SK-N-SH (cell line): ENCODE measurements at regions not wholly inside any gene's neighbourhood (a gene's known extent, or its start where the extent isn't known, plus 50 kb on each side); places are given as distances from the start of the nearest gene placed in this dataset.

ENCODE experiments used
- CTCF ChIA-PET: fragments of 300-600, 350-600 bp; formaldehyde crosslinking; extraction: SDS; loops from one replicate; lab custom pipeline; 2021; lab: Yijun Ruan, JAX
- POLR2A ChIA-PET: fragments of 350-600 bp; sonication (Branson Sonifier 250); formaldehyde crosslinking; extraction: SDS; loops from one replicate; lab custom pipeline; 2020; ENCODE audit warnings: antibody characterized with exemption, inconsistent platforms; lab: Yijun Ruan, JAX
- DNase-seq: peaks from one replicate; pipeline ENCODE4 v3.0.0; 2012
- H2AFZ ChIP-seq: fragments of 200-600 bp; sonication (generic); 2 replicates; pipeline ENCODE4 v1.8.1; 2016; ENCODE audit warnings: antibody characterized with exemption, mild to moderate bottlenecking, low read depth
- H3F3A ChIP-seq: fragments of 200-600 bp; sonication (generic); replicated peaks from 2 replicates; pipeline ENCODE3; 2016; ENCODE audit warnings: antibody characterized with exemption, mild to moderate bottlenecking; ENCODE audit not compliant: insufficient read depth
- H3K27ac ChIP-seq, 2 experiments: fragments of 200-500 bp in 1 of 2; fragments of 200-600 bp in 1 of 2; sonication (Bioruptor generic) in 1 of 2; sonication (generic), shearing (Covaris generic) in 1 of 2; 2 replicates each; pipeline versions ENCODE4 v1.5.1 to v1.6.1; 2014 to 2016; ENCODE audit warnings: low read depth in 2 of 2, inconsistent platforms in 1 of 2, low read length in 1 of 2, mild to moderate bottlenecking in 1 of 2, mixed read lengths in 1 of 2
- H3K27me3 ChIP-seq: fragments of 200-600 bp; sonication (generic), shearing (Covaris generic); 2 replicates; pipeline ENCODE4 v1.6.1; 2016; ENCODE audit warnings: mixed run types; ENCODE audit not compliant: insufficient read depth
- H3K36me3 ChIP-seq, 2 experiments: fragments of 200-500 bp in 1 of 2; fragments of 200-600 bp in 1 of 2; sonication (Bioruptor generic) in 1 of 2; sonication (generic) in 1 of 2; replicated peaks in 1 of 2; 2 replicates each; pipeline versions ENCODE3 to v1.5.1; 2014 to 2016; ENCODE audit warnings: low read length in 1 of 2, mild to moderate bottlenecking in 1 of 2; ENCODE audit not compliant: insufficient read depth in 2 of 2, control insufficient read depth in 1 of 2
- H3K4me1 ChIP-seq, 2 experiments: fragments of 200-500 bp in 1 of 2; fragments of 200-600 bp in 1 of 2; sonication (Bioruptor generic) in 1 of 2; sonication (generic), shearing (Covaris generic) in 1 of 2; 2 replicates each; pipeline versions ENCODE4 v1.5.1 to v1.6.1; 2014 to 2016; ENCODE audit warnings: low read depth in 1 of 2, low read length in 1 of 2, mixed run types in 1 of 2; ENCODE audit not compliant: insufficient read depth in 2 of 2, control insufficient read depth in 1 of 2
- H3K4me2 ChIP-seq: fragments of 200-600 bp; sonication (generic), shearing (Covaris generic); 2 replicates; pipeline ENCODE4 v1.6.1; 2017; ENCODE audit warnings: mixed run types
- H3K4me3 ChIP-seq, 2 experiments: fragments of 200-500 bp in 1 of 2; fragments of 200-600 bp in 1 of 2; sonication (Bioruptor generic) in 1 of 2; sonication (generic), shearing (Covaris generic) in 1 of 2; 2 replicates each; pipeline versions ENCODE4 v1.5.1 to v1.8.1; 2014 to 2016; ENCODE audit warnings: low read depth in 2 of 2, inconsistent platforms in 1 of 2, low read length in 1 of 2, mild to moderate bottlenecking in 1 of 2, mixed read lengths in 1 of 2, moderate library complexity in 1 of 2
- H3K79me2 ChIP-seq: fragments of 200-600 bp; sonication (generic); 2 replicates; pipeline ENCODE4 v1.8.1; 2017; ENCODE audit warnings: mild to moderate bottlenecking; ENCODE audit not compliant: insufficient read depth
- H3K9ac ChIP-seq: fragments of 200-600 bp; sonication (generic); 2 replicates; pipeline ENCODE4 v1.6.1; 2017; ENCODE audit warnings: mixed run types
- H3K9me2 ChIP-seq: fragments of 200-600 bp; sonication (generic); 2 replicates; pipeline ENCODE4 v1.6.1; 2017; ENCODE audit warnings: mixed run types
- H3K9me3 ChIP-seq: fragments of 200-600 bp; sonication (generic); 2 replicates; pipeline ENCODE4 v1.6.1; 2017; ENCODE audit warnings: mixed run types, mild to moderate bottlenecking, moderate library complexity
- H4K20me1 ChIP-seq: fragments of 200-600 bp; sonication (generic); 2 replicates; pipeline ENCODE4 v1.6.1; 2017; ENCODE audit warnings: mild to moderate bottlenecking, mixed run types; ENCODE audit not compliant: insufficient read depth
- CHD2 ChIP-seq: fragments of 150-350 bp; IDR thresholded peaks from 2 replicates; pipeline ENCODE4 v1.6.1; 2018; ENCODE audit warnings: low read length; ENCODE audit not compliant: partially characterized antibody
- ELF1 ChIP-seq: IDR thresholded peaks from 2 replicates; pipeline ENCODE4 v1.4.0; 2012
- EZH2phosphoT487 ChIP-seq: fragments of 200-600 bp; sonication (generic); IDR thresholded peaks from 2 replicates; pipeline ENCODE4 v1.6.1; 2017; ENCODE audit warnings: low read depth, mixed run types, mild to moderate bottlenecking, antibody characterized with exemption, moderate library complexity, borderline replicate concordance
- FOSL2 ChIP-seq: IDR thresholded peaks from 2 replicates; pipeline ENCODE4 v1.4.0; 2012; ENCODE audit warnings: low read depth, mild to moderate bottlenecking, moderate library complexity, borderline replicate concordance
- FOXJ3 ChIP-seq: sonication (generic); formaldehyde crosslinking; IDR thresholded peaks from 2 replicates; pipeline ENCODE4 v1.5.1; 2020; ENCODE audit warnings: mild to moderate bottlenecking, missing genetic modification reagents
- GABPA ChIP-seq: IDR thresholded peaks from 2 replicates; pipeline ENCODE4 v1.4.0; 2012; ENCODE audit warnings: low read depth, mild to moderate bottlenecking
- NFIC ChIP-seq: IDR thresholded peaks from 2 replicates; pipeline ENCODE4 v1.4.0; 2012; ENCODE audit warnings: borderline replicate concordance
- NRF1 ChIP-seq: IDR thresholded peaks from 2 replicates; pipeline ENCODE4 v1.6.1; 2012; ENCODE audit warnings: low read depth, mild to moderate bottlenecking, low read length
- PBX3 ChIP-seq: IDR thresholded peaks from 2 replicates; pipeline ENCODE4; 2012
- POLR2AphosphoS5 ChIP-seq: IDR thresholded peaks from 2 replicates; pipeline ENCODE4 v1.6.1; 2012; ENCODE audit warnings: low read depth, low read length
- RFX5 ChIP-seq: IDR thresholded peaks from 2 replicates; pipeline ENCODE4 v1.6.1; 2012; ENCODE audit warnings: mild to moderate bottlenecking, improper control_type of control experiment, low read length
- RXRA ChIP-seq: IDR thresholded peaks from 2 replicates; pipeline ENCODE4 v1.4.0; 2012; ENCODE audit warnings: low read depth, mild to moderate bottlenecking, borderline replicate concordance
- TCF12 ChIP-seq: IDR thresholded peaks from 2 replicates; pipeline ENCODE4 v1.4.0; 2012
- USF2 ChIP-seq: fragments of 150-350 bp; IDR thresholded peaks from 2 replicates; pipeline ENCODE4 v1.6.1; 2017; ENCODE audit warnings: antibody characterized with exemption, low read length, low read depth, borderline replicate concordance
- YY1 ChIP-seq: IDR thresholded peaks from 2 replicates; pipeline ENCODE4 v1.4.0; 2012; ENCODE audit warnings: low read depth, mild to moderate bottlenecking
- WGBS: methylation state at CpG from one replicate; pipeline ENCODE4 v1.1.6; 2017; ENCODE audit warnings: low lambda C conversion rate; 5-methylcytosine and 5-hydroxymethylcytosine counted together
- TF ChIP-seq, protein P1 (sequence below): IDR thresholded peaks from 2 replicates; pipeline ENCODE4 v1.4.0; 2012; ENCODE audit warnings: low read depth

- no peaks in the 10 kb centered on the region for H3K9me2 ChIP-seq
- WGBS: 33% methylated on average over 3 of the region's 3 CpGs
- H3K36me3 ChIP-seq: no peaks in the 10 kb centered on the region
- no peaks in the 10 kb centered on the region for H3K4me1 ChIP-seq
- H3K27me3 ChIP-seq: no peaks in the 10 kb centered on the region
- H3K9me3 ChIP-seq: no peaks in the 10 kb centered on the region
- no peak for TF ChIP-seq POLR2AphosphoS5
- no peak for TF ChIP-seq ELF1
- TF ChIP-seq, protein P1, sequence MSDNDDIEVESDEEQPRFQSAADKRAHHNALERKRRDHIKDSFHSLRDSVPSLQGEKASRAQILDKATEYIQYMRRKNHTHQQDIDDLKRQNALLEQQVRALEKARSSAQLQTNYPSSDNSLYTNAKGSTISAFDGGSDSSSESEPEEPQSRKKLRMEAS: no peak
- TF ChIP-seq TCF12: no peak
- no peak for TF ChIP-seq EZH2phosphoT487
- TF ChIP-seq NFIC: no peak
- TF ChIP-seq, all 33 proteins: peak for 0
- Histone ChIP-seq H3F3A (no peaks in the 10 kb centered on the region), H3K4me3 (no peak overlapping the region), H3K27ac (no peak overlapping the region), H3K79me2 (no peaks in the 10 kb centered on the region), H2AFZ (no peak overlapping the region), H3K4me2 (no peak overlapping the region), H3K9ac (no peak overlapping the region), H4K20me1 (no peaks in the 10 kb centered on the region)
- POLR2A ChIA-PET: no interaction called here
- CTCF ChIA-PET: interaction anchor here (0.6 kb wide), 1 partner anchor 97 kb away, joined by 3 read pairs; no protein-coding TSS in a partner anchor
- no peak for DNase-seq
Observed at GRCh38 chr9:12232836-12233235, 460.3 kb upstream of the TYRP1 start.

- no peak for TF ChIP-seq CHD2
- TF ChIP-seq PBX3: no peak
- TF ChIP-seq GABPA: no peak
- no peak for TF ChIP-seq YY1
- TF ChIP-seq RFX5: no peak
- TF ChIP-seq USF2: no peak
- TF ChIP-seq NRF1: no peak
- no peak for TF ChIP-seq FOSL2
- no peak for TF ChIP-seq FOXJ3 (CRISPR knock-in tag)
- TF ChIP-seq EZH2phosphoT487: no peak
- TF ChIP-seq RXRA: no peak
- TF ChIP-seq, all 33 proteins: peak for 0
- no peak overlapping the region for H3K4me3 ChIP-seq
- H3K27ac ChIP-seq: no peak overlapping the region
- ChIA-PET CTCF (no interaction called here), POLR2A (no interaction called here)
- no peak for DNase-seq
- no peak overlapping the region for H3K9ac ChIP-seq
- H2AFZ ChIP-seq: no peak overlapping the region
- H3K36me3 ChIP-seq: no peaks in the 10 kb centered on the region
- H3K4me2 ChIP-seq: no peak overlapping the region
- no peaks in the 10 kb centered on the region for H3K9me2 ChIP-seq
- 1% methylated on average over 2 of the region's 2 CpGs for WGBS
- no peaks in the 10 kb centered on the region for H3K79me2 ChIP-seq
- no peaks in the 10 kb centered on the region for H3F3A ChIP-seq
- H3K4me1 ChIP-seq: no peaks in the 10 kb centered on the region
- no peaks in the 10 kb centered on the region for H4K20me1 ChIP-seq
- H3K27me3 ChIP-seq: no peaks in the 10 kb centered on the region
- H3K9me3 ChIP-seq: no peaks in the 10 kb centered on the region
Observed at GRCh38 chr9:12253941-12254340, 439.2 kb upstream of the TYRP1 start.
